ENCODE measurements at regions not wholly inside any gene's neighbourhood (a gene's known extent, or its start where the extent isn't known, plus 50 kb on each side); places are given as distances from the start of the nearest gene placed in this dataset.

GRCh38 chr21:28767523-28767922, 225.2 kb downstream of the LTN1 start:
- H3K4me2 ChIP-seq (ENCODE audit: control insufficient read depth, extremely low read depth, insufficient read depth, low read depth, low read length): no peak overlapping the region
- no peak overlapping the region for H3K9ac ChIP-seq (ENCODE audit: control insufficient read depth, extremely low read depth, insufficient read depth, low read length)
- no peak for TF ChIP-seq CTCF (optimal IDR thresholded peaks at IDR 0.05 in 1 of 3, IDR thresholded peaks at IDR 0.05 in 1 of 3, conservative IDR thresholded peaks at IDR 0.05 in 1 of 3; ENCODE audit: extremely low read depth in 1 of 3, insufficient read depth in 2 of 3, low read length in 3 of 3)
- TF ChIP-seq EZH2 (IDR thresholded peaks at IDR 0.05; ENCODE audit: low read length): no peak
- H3K36me3 ChIP-seq (ENCODE audit: control insufficient read depth in 2 of 2, extremely low read depth in 1 of 2, insufficient read depth in 2 of 2, low read length in 2 of 2): no peaks in the 10 kb centered on the region
- dilution Hi-C loops (cut with MboI; ENCODE audit: extremely low pct_ligation_motif_present, low sequenced_read_pairs): no loop called here
- H3K27ac ChIP-seq (ENCODE audit: control insufficient read depth, insufficient read depth, low read length): no peak overlapping the region
- FAIRE-seq (no peak), DNase-seq (ENCODE audit: low read depth, low spot score) (no peak)
- H3K9me1 ChIP-seq (ENCODE audit: control insufficient read depth, extremely low read depth, insufficient read depth, low read length): no peaks in the 10 kb centered on the region
- no peak overlapping the region for H2AFZ ChIP-seq (ENCODE audit: control insufficient read depth, low read length)
- H3K27me3 ChIP-seq (ENCODE audit: control insufficient read depth, extremely low read depth, insufficient read depth, low read length): no peaks in the 10 kb centered on the region
- no peaks in the 10 kb centered on the region for H3K9me3 ChIP-seq (ENCODE audit: control insufficient read depth, low read depth, low read length)
- no peaks in the 10 kb centered on the region for H3K4me1 ChIP-seq (ENCODE audit: control insufficient read depth, extremely low read depth, insufficient read depth, low read length)
- no peaks in the 10 kb centered on the region for H4K20me1 ChIP-seq (ENCODE audit: control insufficient read depth, extremely low read depth, insufficient read depth, low read length)
- H3K79me2 ChIP-seq (ENCODE audit: control insufficient read depth, insufficient read depth, low read length): no peaks in the 10 kb centered on the region
- no peak overlapping the region for H3K4me3 ChIP-seq (ENCODE audit: control insufficient read depth in 2 of 3, extremely low read depth in 1 of 3, insufficient read depth in 2 of 3, low read depth in 1 of 3, low read length in 3 of 3)

GRCh38 chr21:28763809-28764418, 228.8 kb downstream of the LTN1 start:
- Histone ChIP-seq H3K27me3 (ENCODE audit: control insufficient read depth, extremely low read depth, insufficient read depth, low read length) (no peaks in the 10 kb centered on the region), H3K4me3 (ENCODE audit: control insufficient read depth in 2 of 3, extremely low read depth in 1 of 3, insufficient read depth in 2 of 3, low read depth in 1 of 3, low read length in 3 of 3) (no peak overlapping the region), H3K79me2 (ENCODE audit: control insufficient read depth, insufficient read depth, low read length) (no peaks in the 10 kb centered on the region), H3K9ac (ENCODE audit: control insufficient read depth, extremely low read depth, insufficient read depth, low read length) (no peak overlapping the region), H3K36me3 (ENCODE audit: control insufficient read depth in 2 of 2, extremely low read depth in 1 of 2, insufficient read depth in 2 of 2, low read length in 2 of 2) (no peaks in the 10 kb centered on the region), H2AFZ (ENCODE audit: control insufficient read depth, low read length) (no peak overlapping the region), H3K9me3 (ENCODE audit: control insufficient read depth, low read depth, low read length) (no peaks in the 10 kb centered on the region), H3K4me2 (ENCODE audit: control insufficient read depth, extremely low read depth, insufficient read depth, low read depth, low read length) (no peak overlapping the region), H4K20me1 (ENCODE audit: control insufficient read depth, extremely low read depth, insufficient read depth, low read length) (no peaks in the 10 kb centered on the region), H3K27ac (ENCODE audit: control insufficient read depth, insufficient read depth, low read length) (no peak overlapping the region), H3K4me1 (ENCODE audit: control insufficient read depth, extremely low read depth, insufficient read depth, low read length) (no peaks in the 10 kb centered on the region), H3K9me1 (ENCODE audit: control insufficient read depth, extremely low read depth, insufficient read depth, low read length) (no peaks in the 10 kb centered on the region)
- TF ChIP-seq CTCF (optimal IDR thresholded peaks at IDR 0.05 in 1 of 3, IDR thresholded peaks at IDR 0.05 in 1 of 3, conservative IDR thresholded peaks at IDR 0.05 in 1 of 3; ENCODE audit: extremely low read depth in 1 of 3, insufficient read depth in 2 of 3, low read length in 3 of 3): no peak
- no peak for TF ChIP-seq EZH2 (IDR thresholded peaks at IDR 0.05; ENCODE audit: low read length)
- no peak for FAIRE-seq
- DNase-seq (ENCODE audit: low read depth, low spot score): no peak
- dilution Hi-C loops (cut with MboI; ENCODE audit: extremely low pct_ligation_motif_present, low sequenced_read_pairs): no loop called here
